ENCODE measurements at regions not wholly inside any gene's neighbourhood (a gene's known extent, or its start where the extent isn't known, plus 50 kb on each side); places are given as distances from the start of the nearest gene placed in this dataset.

GRCh38 chr2:137892739-137893138 is 71.5 kb upstream of the HNMT start:
- Mint-ChIP-seq H3K36me3 (ENCODE audit: low read depth) (no peaks in the 10 kb centered on the region), H3K27me3 (ENCODE audit: low read depth, poor library complexity) (peaks cover 8% of the 10 kb centered on the region)

DNA sequence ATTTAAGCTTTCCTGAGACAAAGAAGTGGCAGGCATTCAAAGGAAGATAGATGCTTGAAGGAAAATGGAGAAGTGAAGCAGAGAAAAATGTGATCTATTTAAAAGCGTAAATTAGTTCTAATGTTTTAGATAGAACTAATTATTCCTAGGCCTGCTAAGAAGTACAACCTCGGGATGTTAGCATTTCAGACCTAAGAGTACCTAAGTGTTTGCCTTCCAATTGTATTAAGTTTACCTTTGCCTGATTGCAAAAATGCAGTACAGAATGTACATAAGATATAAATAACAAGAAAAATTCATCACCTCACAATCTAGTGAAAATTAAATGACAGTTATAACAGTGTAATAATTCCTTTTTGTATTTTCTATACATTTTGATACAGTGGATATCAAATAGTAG is 71.1 kb upstream of the HNMT start:
- Mint-ChIP-seq H3K36me3 (ENCODE audit: low read depth) (no peaks in the 10 kb centered on the region), H3K4me3 (no peak overlapping the region), H3K27me3 (ENCODE audit: low read depth, poor library complexity) (peaks cover 8% of the 10 kb centered on the region), H3K4me1 (peaks cover 6% of the 10 kb centered on the region), H3K9me3 (no peaks in the 10 kb centered on the region), H3K27ac (no peak overlapping the region)
- TF ChIP-seq CTCF (IDR thresholded peaks at IDR 0.05): no peak
- DNase-seq: no peak

More at GRCh38 chr2:137892739-137893138, 71.5 kb upstream of the HNMT start:
- TF ChIP-seq CTCF (IDR thresholded peaks at IDR 0.05): no peak
- Mint-ChIP-seq H3K9me3 (no peaks in the 10 kb centered on the region), H3K4me1 (peaks cover 6% of the 10 kb centered on the region), H3K4me3 (no peak overlapping the region), H3K27ac (no peak overlapping the region)
- no peak for DNase-seq

GRCh38 chr2:137896467-137896866 is 67.8 kb upstream of the HNMT start:
- Mint-ChIP-seq H3K27ac (no peak overlapping the region), H3K9me3 (no peaks in the 10 kb centered on the region), H3K4me1 (no peaks in the 10 kb centered on the region), H3K4me3 (no peak overlapping the region), H3K36me3 (ENCODE audit: low read depth) (no peaks in the 10 kb centered on the region), H3K27me3 (ENCODE audit: low read depth, poor library complexity) (peaks cover 8% of the 10 kb centered on the region)
- no peak for TF ChIP-seq CTCF (IDR thresholded peaks at IDR 0.05)
- no peak for DNase-seq

GRCh38 chr2:137897082-137897481 is 67.2 kb upstream of the HNMT start:
- no peak overlapping the region for H3K4me3 Mint-ChIP-seq
- no peaks in the 10 kb centered on the region for H3K9me3 Mint-ChIP-seq
- no peak for DNase-seq
- H3K27me3 Mint-ChIP-seq (ENCODE audit: low read depth, poor library complexity): peaks cover 5% of the 10 kb centered on the region
- TF ChIP-seq CTCF (IDR thresholded peaks at IDR 0.05): no peak
- H3K36me3 Mint-ChIP-seq (ENCODE audit: low read depth): no peaks in the 10 kb centered on the region
- no peaks in the 10 kb centered on the region for H3K4me1 Mint-ChIP-seq
- peak overlapping the region; percentile 19 for H3K27ac Mint-ChIP-seq

GRCh38 chr2:137900421-137901141 is 63.7 kb upstream of the HNMT start:
- no peak overlapping the region for H3K4me3 Mint-ChIP-seq
- DNase-seq: no peak
- H3K9me3 Mint-ChIP-seq: no peaks in the 10 kb centered on the region
- H3K36me3 Mint-ChIP-seq (ENCODE audit: low read depth): no peaks in the 10 kb centered on the region
- no peak for TF ChIP-seq CTCF (IDR thresholded peaks at IDR 0.05)
- no peaks in the 10 kb centered on the region for H3K4me1 Mint-ChIP-seq
- no peak overlapping the region for H3K27ac Mint-ChIP-seq
- no peaks in the 10 kb centered on the region for H3K27me3 Mint-ChIP-seq (ENCODE audit: low read depth, poor library complexity)

- DNase-seq: no peak
- no peaks in the 10 kb centered on the region for H3K4me1 Mint-ChIP-seq
- H3K9me3 Mint-ChIP-seq: no peaks in the 10 kb centered on the region
- no peaks in the 10 kb centered on the region for H3K36me3 Mint-ChIP-seq (ENCODE audit: low read depth)
- no peak overlapping the region for H3K4me3 Mint-ChIP-seq
- H3K27me3 Mint-ChIP-seq (ENCODE audit: low read depth, poor library complexity): peaks cover 6% of the 10 kb centered on the region
- peak; percentile 70 for TF ChIP-seq CTCF (IDR thresholded peaks at IDR 0.05)
- H3K27ac Mint-ChIP-seq: no peak overlapping the region
These were observed 53.6 kb upstream of the HNMT start for GRCh38 chr2:137910641-137911040.

Data from nephron progenitor cell (in vitro differentiated cells).